Spleen (tissue), 11 donors: ENCODE measurements at regions not wholly inside any gene's neighbourhood (a gene's known extent, or its start where the extent isn't known, plus 50 kb on each side); places are given as distances from the start of the nearest gene placed in this dataset.
A peak's percentile ranks its signal among the peaks of the same experiment; 100 is the strongest.

ENCODE experiments used
- DNase-seq: peaks from one replicate; pipeline ENCODE4 v3.0.0-alpha.2; 2020
- H3K27ac ChIP-seq, 8 donors: fragments of 200-600 bp; sonication (generic) in 7 of 8; 1 replicate in 4 of 8; 2 replicates in 4 of 8; pipeline versions ENCODE4 v1.5.0 to v1.8.0; 2016 to 2021; ENCODE audit warnings: inconsistent platforms in 4 of 8, mild to moderate bottlenecking in 4 of 8, moderate library complexity in 1 of 8
- H3K27me3 ChIP-seq, 7 donors: fragments of 200-600 bp; sonication (generic) in 6 of 7; replicated peaks in 1 of 7; 1 replicate in 4 of 7; 2 replicates in 3 of 7; pipeline versions ENCODE4 v1.5.0 to v1.8.0; 2016 to 2021; ENCODE audit warnings: inconsistent platforms in 3 of 7, mild to moderate bottlenecking in 1 of 7
- H3K36me3 ChIP-seq, 6 donors: fragments of 200-600 bp; sonication (generic) in 5 of 6; 1 replicate in 4 of 6; 2 replicates in 2 of 6; pipeline versions ENCODE4 v1.5.0 to v1.8.0; 2016 to 2021; ENCODE audit warnings: inconsistent platforms in 2 of 6
- H3K4me1 ChIP-seq, 6 donors: fragments of 200-600 bp; sonication (generic) in 5 of 6; 1 replicate in 3 of 6; 2 replicates in 3 of 6; pipeline versions ENCODE4 v1.5.0 to v1.8.0; 2016 to 2021; ENCODE audit warnings: inconsistent platforms in 3 of 6
- H3K4me3 ChIP-seq, 8 donors: fragments of 200-600 bp; sonication (generic) in 7 of 8; 1 replicate in 4 of 8; 2 replicates in 4 of 8; pipeline versions ENCODE4 v1.5.0 to v1.8.0; 2016 to 2021; ENCODE audit warnings: inconsistent platforms in 4 of 8, mild to moderate bottlenecking in 4 of 8, moderate library complexity in 2 of 8
- H3K9me3 ChIP-seq, 8 donors: fragments of 200-600 bp; sonication (generic) in 7 of 8; 1 replicate in 4 of 8; 2 replicates in 4 of 8; pipeline versions ENCODE4 v1.5.0 to v1.8.0; 2016 to 2021; ENCODE audit warnings: inconsistent platforms in 4 of 8
- POLR2A ChIP-seq, 3 donors: fragments of 450-650 bp; IDR thresholded peaks; one replicate each; pipeline ENCODE4 v1.5.1; 2017; ENCODE audit warnings: antibody characterized with exemption in 3 of 3, mild to moderate bottlenecking in 1 of 3
- POLR2AphosphoS5 ChIP-seq, 3 donors: sonication (generic); formaldehyde crosslinking; IDR thresholded peaks; one replicate each; pipeline ENCODE4 v1.5.1; 2017; ENCODE audit warnings: antibody characterized with exemption in 3 of 3
- WGBS, 5 donors: extraction: QIAGEN DNeasy Blood & Tissue Kit in 3 of 5; methylation state at CpG; one replicate each; pipeline versions ENCODE4 v1.1.5 to v1.1.7; 2013 to 2018; 5-methylcytosine and 5-hydroxymethylcytosine counted together
- intact Hi-C: fragments of 100-400 bp; cut with DNase I; formaldehyde crosslinking; loops from one replicate; pipeline ENCODE4 v1.15.0; 2023; ENCODE audit warnings: low total_unique reads
- TF ChIP-seq, protein P1 (sequence below), 11 experiments: fragments of 200-600 bp in 7 of 11; fragments of 450-650 bp in 4 of 11; sonication (generic) in 4 of 11; IDR thresholded peaks in 8 of 11; conservative IDR thresholded peaks in 3 of 11; 1 replicate in 7 of 11; 2 replicates in 4 of 11; pipeline versions ENCODE4 v1.4.0 to v1.8.0; 2016 to 2021; ENCODE audit warnings: antibody characterized with exemption in 11 of 11, inconsistent platforms in 4 of 11, mild to moderate bottlenecking in 1 of 11
- donor health status: healthy with polysubstance abuse.
- donor health status: DM: no; HTN: no; CAD: no; lungs with moderate emphysema.
- donor health status: DM: no; HTN: no; CAD: no.
- donor health status: Bipolar disorder and iron deficiency.
- donor health status: healthy.
- donor health status: DM: no; HTN: no; CAD: no.
- donor health status: DM: yes; HTN: yes; CAD: no.

DNA sequence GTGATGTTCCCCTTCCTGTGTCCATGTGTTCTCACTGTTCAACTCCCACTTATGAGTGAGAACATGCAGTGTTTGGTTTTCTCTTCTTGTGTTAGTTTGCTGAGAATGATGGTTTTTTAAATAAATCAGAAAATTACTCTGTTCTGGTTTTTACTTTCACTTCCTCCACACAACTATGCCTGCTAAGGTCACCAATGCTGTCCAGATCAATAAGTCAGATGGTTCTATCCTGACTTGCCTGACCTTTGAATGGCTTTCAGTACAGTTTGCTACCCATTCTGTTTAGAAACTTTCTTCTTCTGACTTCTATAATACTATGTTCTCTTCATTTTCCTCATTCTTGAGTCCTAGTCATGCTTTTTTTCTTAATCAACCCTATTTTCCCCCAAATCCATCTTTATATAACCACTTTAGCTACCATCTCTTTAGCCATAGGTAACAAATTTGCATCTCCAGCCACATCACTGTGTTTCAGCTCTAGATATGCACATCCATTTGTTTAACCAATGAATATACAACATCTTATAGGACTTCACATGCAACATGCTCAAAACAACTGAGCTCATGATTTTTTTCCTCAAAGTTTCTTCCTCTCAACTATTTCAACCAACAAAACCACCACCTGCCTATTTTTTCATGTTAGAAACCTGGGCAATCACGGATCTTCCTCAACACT is 58.8 kb upstream of the SLC38A11 start:
- intact Hi-C loops, result no loop called here
- peak overlapping the region in 4 of 8 donors; percentile 15 to 34 (median 22) for H3K27ac ChIP-seq
- 59 to 76% (median 68%) methylated on average over 1 of the region's 1 CpG for WGBS, 5 donors
- DNase-seq, result no peak
- H3K9me3 ChIP-seq, result no peaks in the 10 kb centered on the region
- peaks cover 0 to 36% (median 17%) of the 10 kb centered on the region in 6 donors for H3K4me1 ChIP-seq
- no peak overlapping the region for H3K4me3 ChIP-seq
- no peaks in the 10 kb centered on the region for H3K36me3 ChIP-seq
- TF ChIP-seq POLR2A (IDR thresholded peaks at IDR 0.05) (no peak), POLR2AphosphoS5 (IDR thresholded peaks at IDR 0.05) (no peak)
- TF ChIP-seq, protein P1, sequence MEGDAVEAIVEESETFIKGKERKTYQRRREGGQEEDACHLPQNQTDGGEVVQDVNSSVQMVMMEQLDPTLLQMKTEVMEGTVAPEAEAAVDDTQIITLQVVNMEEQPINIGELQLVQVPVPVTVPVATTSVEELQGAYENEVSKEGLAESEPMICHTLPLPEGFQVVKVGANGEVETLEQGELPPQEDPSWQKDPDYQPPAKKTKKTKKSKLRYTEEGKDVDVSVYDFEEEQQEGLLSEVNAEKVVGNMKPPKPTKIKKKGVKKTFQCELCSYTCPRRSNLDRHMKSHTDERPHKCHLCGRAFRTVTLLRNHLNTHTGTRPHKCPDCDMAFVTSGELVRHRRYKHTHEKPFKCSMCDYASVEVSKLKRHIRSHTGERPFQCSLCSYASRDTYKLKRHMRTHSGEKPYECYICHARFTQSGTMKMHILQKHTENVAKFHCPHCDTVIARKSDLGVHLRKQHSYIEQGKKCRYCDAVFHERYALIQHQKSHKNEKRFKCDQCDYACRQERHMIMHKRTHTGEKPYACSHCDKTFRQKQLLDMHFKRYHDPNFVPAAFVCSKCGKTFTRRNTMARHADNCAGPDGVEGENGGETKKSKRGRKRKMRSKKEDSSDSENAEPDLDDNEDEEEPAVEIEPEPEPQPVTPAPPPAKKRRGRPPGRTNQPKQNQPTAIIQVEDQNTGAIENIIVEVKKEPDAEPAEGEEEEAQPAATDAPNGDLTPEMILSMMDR (IDR thresholded peaks at IDR 0.05 in 8 of 11, conservative IDR thresholded peaks at IDR 0.05 in 3 of 11), result no peak
- H3K27me3 ChIP-seq, result peaks cover 0 to 9% (median 0%) of the 10 kb centered on the region in 7 donors

DNA sequence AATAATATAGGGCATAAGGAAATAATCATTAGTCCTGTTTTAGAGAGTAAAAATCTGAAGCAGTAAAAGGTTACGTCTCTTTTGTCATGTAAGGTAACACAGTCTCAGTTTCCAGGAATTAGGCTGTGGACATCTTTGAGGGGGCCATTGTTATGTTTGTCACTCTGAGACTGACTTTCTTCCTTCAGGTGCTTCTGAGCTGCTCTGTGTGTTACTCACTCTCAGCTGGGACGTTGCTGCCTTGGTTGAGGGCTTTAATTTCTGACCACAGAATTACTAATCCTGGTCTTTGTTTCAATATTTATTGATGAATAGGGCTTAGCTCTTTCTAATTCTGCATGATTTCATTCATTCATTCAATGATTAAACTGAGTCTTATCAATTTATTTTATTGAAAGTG is 55.9 kb upstream of the SLC38A11 start:
- intact Hi-C loops, result no loop called here
- Histone ChIP-seq H3K36me3 (no peaks in the 10 kb centered on the region), H3K27me3 (no peaks in the 10 kb centered on the region)

DNA sequence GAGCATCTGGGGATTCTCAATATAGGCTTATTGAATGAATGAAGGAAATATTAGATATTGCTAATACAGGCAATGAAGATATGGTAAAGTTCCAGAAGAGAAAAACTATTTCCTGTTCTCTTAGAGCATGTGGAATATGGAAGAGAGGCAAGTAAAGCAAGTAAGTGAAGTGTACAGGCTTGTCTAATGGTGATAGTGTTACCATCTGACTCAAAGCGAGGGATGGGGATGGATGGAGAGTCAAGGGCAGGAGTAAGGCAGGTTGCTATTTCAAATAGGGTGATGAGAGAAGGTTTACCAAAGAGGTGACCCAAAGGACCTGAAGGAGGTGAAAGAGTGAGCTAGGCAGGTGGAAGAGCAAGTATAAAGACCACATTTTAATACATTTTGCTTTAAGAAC is 55.2 kb upstream of the SLC38A11 start:
- intact Hi-C loops, result no loop called here
- H3K4me3 ChIP-seq, result no peak overlapping the region
- TF ChIP-seq POLR2A (IDR thresholded peaks at IDR 0.05) (no peak), POLR2AphosphoS5 (IDR thresholded peaks at IDR 0.05) (no peak)
- TF ChIP-seq, protein P1 (IDR thresholded peaks at IDR 0.05 in 8 of 11, conservative IDR thresholded peaks at IDR 0.05 in 3 of 11), result no peak
- no peak overlapping the region for H3K27ac ChIP-seq
- H3K4me1 ChIP-seq, result peaks cover 0 to 27% (median 9%) of the 10 kb centered on the region in 6 donors
- DNase-seq, result no peak
- no peaks in the 10 kb centered on the region for H3K9me3 ChIP-seq
- no peaks in the 10 kb centered on the region for H3K36me3 ChIP-seq
- 90 to 97% (median 96%) methylated on average over 1 of the region's 1 CpG for WGBS, 5 donors
- H3K27me3 ChIP-seq, result no peaks in the 10 kb centered on the region

More for the DNA sequence above, 55.9 kb upstream of the SLC38A11 start:
- DNase-seq, result no peak
- Histone ChIP-seq H3K4me3 (no peak overlapping the region), H3K9me3 (no peaks in the 10 kb centered on the region), H3K4me1 (peaks cover 0 to 30% (median 9%) of the 10 kb centered on the region in 6 donors), H3K27ac (no peak overlapping the region)
- TF ChIP-seq POLR2AphosphoS5 (IDR thresholded peaks at IDR 0.05) (no peak), POLR2A (IDR thresholded peaks at IDR 0.05) (no peak)
- TF ChIP-seq, protein P1 (IDR thresholded peaks at IDR 0.05 in 8 of 11, conservative IDR thresholded peaks at IDR 0.05 in 3 of 11), result no peak
- 70 to 83% (median 76%) methylated on average over 2 of the region's 2 CpGs for WGBS, 5 donors

DNA sequence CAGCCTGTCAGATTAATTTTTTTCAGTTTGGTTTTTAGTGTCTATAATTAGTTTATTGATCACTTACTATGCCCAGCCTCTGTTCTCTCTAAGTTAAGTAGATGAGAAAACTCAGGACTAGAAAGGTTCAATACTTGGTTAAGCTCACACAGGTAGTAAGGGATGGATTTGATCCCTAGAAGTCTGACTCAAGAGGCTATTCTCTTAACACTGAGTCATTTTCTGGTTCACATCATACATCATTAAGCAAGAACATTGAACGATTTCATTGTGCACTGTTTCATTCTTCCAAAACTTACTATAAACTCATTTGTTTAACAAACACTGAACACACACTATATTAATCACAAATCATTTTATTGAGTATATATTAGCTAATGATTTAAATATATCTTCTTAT is 54.1 kb upstream of the SLC38A11 start:
- Histone ChIP-seq H3K4me3 (no peak overlapping the region), H3K27ac (no peak overlapping the region), H3K4me1 (peaks cover 0 to 19% (median 8%) of the 10 kb centered on the region in 6 donors), H3K9me3 (no peaks in the 10 kb centered on the region), H3K27me3 (no peaks in the 10 kb centered on the region), H3K36me3 (no peaks in the 10 kb centered on the region)
- WGBS, 5 donors, result 72 to 92% (median 79%) methylated on average over 1 of the region's 1 CpG
- DNase-seq, result no peak
- TF ChIP-seq, protein P1 (IDR thresholded peaks at IDR 0.05 in 8 of 11, conservative IDR thresholded peaks at IDR 0.05 in 3 of 11), result no peak
- TF ChIP-seq POLR2A (IDR thresholded peaks at IDR 0.05), result no peak
- TF ChIP-seq POLR2AphosphoS5 (IDR thresholded peaks at IDR 0.05), result no peak
- intact Hi-C loops, result no loop called here
